Ovary (tissue), 7 donors: ENCODE measurements at regions not wholly inside any gene's neighbourhood (a gene's known extent, or its start where the extent isn't known, plus 50 kb on each side); places are given as distances from the start of the nearest gene placed in this dataset.

Experiments used
- DNase-seq, 5 donors: peaks; one replicate each; pipeline ENCODE4 v3.0.0-alpha.2; 2019 to 2020
- H3K27ac ChIP-seq, 2 donors: fragments of 200-600 bp; one replicate each; pipeline versions ENCODE4 v1.5.1 to v1.8.0; 2019 to 2022
- H3K27me3 ChIP-seq: fragments of 200-600 bp; one replicate; pipeline ENCODE4 v1.8.0; 2022
- H3K36me3 ChIP-seq: fragments of 200-600 bp; sonication (generic); one replicate; pipeline ENCODE4 v1.5.1; 2019
- H3K4me1 ChIP-seq: one replicate; pipeline ENCODE4 v1.8.1; 2013; ENCODE audit warnings: mild to moderate bottlenecking, moderate library complexity; ENCODE audit not compliant: insufficient read depth
- H3K4me3 ChIP-seq: fragments of 200-600 bp; sonication (generic); one replicate; pipeline ENCODE4 v1.5.1; 2017
- H3K9me3 ChIP-seq, 2 donors: fragments of 200-600 bp in 1 of 2; sonication (generic) in 1 of 2; one replicate each; pipeline versions ENCODE4 v1.5.1 to v1.8.1; 2013 to 2019; ENCODE audit warnings: mild to moderate bottlenecking in 1 of 2, moderate library complexity in 1 of 2
- EP300 ChIP-seq: sonication (generic); formaldehyde crosslinking; IDR thresholded peaks from one replicate; pipeline ENCODE4 v1.6.1; 2017; ENCODE audit warnings: antibody characterized with exemption
- POLR2A ChIP-seq: fragments of 450-650 bp; IDR thresholded peaks from one replicate; pipeline ENCODE4 v1.6.1; 2017; ENCODE audit warnings: antibody characterized with exemption, mild to moderate bottlenecking, moderate library complexity
- WGBS, 3 donors: extraction: QIAGEN DNeasy Blood & Tissue Kit in 1 of 3; methylation state at CpG; one replicate each; pipeline versions ENCODE4 v1.1.5 to v1.1.7; 2013 to 2017; 5-methylcytosine and 5-hydroxymethylcytosine counted together
- intact Hi-C, 4 donors: fragments of 100-400 bp; cut with DNase I; formaldehyde crosslinking; loops; one replicate each; pipeline versions ENCODE4 v1.11.0 to v1.15.1; 2022 to 2023
- TF ChIP-seq, protein P1 (sequence below), 3 donors: fragments of 450-650 bp in 2 of 3; fragments of 200-600 bp in 1 of 3; IDR thresholded peaks; one replicate each; pipeline versions ENCODE4 v1.5.1 to v1.8.0; 2016 to 2022; ENCODE audit warnings: antibody characterized with exemption in 3 of 3, mild to moderate bottlenecking in 1 of 3
- donor health status: DM: no; HTN: no; CAD: no; lungs with moderate emphysema.
- donor health status: DM: no; HTN: no; CAD: no.
- donor health status: Bipolar disorder and iron deficiency.
- donor health status: DM: no; HTN: no; CAD: no.
- donor health status: DM: yes; HTN: yes; CAD: no.

DNA sequence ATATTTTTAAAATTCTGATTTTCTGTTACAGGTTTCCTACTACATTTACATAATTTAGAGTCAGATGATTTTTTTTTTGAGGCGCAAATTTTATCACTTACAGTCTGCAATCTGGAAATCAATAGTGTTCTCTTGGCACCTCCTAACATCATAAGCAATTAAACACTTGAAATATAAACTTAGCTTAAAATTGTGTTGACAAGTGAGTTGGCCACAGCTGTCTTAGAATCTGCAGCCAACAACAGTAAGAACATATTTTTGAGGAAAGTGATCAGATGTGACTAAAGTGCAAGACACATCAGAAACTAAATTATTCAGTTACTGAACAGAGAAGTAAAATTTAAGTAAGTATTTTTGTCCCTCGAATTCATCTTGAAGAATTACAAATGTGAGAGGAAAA lies 726.7 kb upstream of the LRATD1 start:
- TF ChIP-seq EP300 (no peak), POLR2A (no peak)
- TF ChIP-seq, protein P1, sequence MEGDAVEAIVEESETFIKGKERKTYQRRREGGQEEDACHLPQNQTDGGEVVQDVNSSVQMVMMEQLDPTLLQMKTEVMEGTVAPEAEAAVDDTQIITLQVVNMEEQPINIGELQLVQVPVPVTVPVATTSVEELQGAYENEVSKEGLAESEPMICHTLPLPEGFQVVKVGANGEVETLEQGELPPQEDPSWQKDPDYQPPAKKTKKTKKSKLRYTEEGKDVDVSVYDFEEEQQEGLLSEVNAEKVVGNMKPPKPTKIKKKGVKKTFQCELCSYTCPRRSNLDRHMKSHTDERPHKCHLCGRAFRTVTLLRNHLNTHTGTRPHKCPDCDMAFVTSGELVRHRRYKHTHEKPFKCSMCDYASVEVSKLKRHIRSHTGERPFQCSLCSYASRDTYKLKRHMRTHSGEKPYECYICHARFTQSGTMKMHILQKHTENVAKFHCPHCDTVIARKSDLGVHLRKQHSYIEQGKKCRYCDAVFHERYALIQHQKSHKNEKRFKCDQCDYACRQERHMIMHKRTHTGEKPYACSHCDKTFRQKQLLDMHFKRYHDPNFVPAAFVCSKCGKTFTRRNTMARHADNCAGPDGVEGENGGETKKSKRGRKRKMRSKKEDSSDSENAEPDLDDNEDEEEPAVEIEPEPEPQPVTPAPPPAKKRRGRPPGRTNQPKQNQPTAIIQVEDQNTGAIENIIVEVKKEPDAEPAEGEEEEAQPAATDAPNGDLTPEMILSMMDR (IDR thresholded peaks at IDR 0.05), result no peak
- Histone ChIP-seq H3K27ac (no peak overlapping the region), H3K4me3 (no peak overlapping the region), H3K36me3 (no peaks in the 10 kb centered on the region), H3K27me3 (no peaks in the 10 kb centered on the region), H3K9me3 (no peaks in the 10 kb centered on the region), H3K4me1 (no peaks in the 10 kb centered on the region)
- intact Hi-C loops, result no loop called here
- whole genome bisulfite sequencing, 3 donors, result 70 to 85% (median 73%) methylated on average over 2 of the region's 2 CpGs
- no peak for DNase-seq

DNA sequence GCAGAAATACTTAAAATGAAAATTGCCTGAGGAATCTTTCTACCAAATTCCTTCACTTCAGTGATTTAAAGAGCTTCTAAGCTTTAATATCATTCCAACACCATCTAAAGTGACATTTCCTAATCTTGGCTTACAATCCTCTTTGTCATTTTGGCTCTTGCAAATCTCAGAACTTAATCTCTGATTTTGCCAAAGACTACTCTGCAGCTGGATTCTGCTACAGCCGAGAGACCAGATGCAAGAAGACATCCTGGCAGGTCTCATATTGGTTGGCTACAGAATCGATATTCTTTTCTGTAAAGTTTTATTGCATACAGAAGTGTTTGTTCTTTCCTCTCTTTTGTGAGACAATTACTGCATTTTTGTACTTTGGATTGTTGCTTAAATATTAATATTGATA lies 716.5 kb upstream of the LRATD1 start:
- Histone ChIP-seq H3K27ac (no peak overlapping the region), H3K9me3 (no peaks in the 10 kb centered on the region), H3K36me3 (no peaks in the 10 kb centered on the region), H3K4me1 (no peaks in the 10 kb centered on the region), H3K27me3 (no peaks in the 10 kb centered on the region), H3K4me3 (no peak overlapping the region)
- TF ChIP-seq, protein P1 (IDR thresholded peaks at IDR 0.05), result no peak
- no peak for TF ChIP-seq EP300
- no peak for TF ChIP-seq POLR2A
- intact Hi-C loops, result no loop called here
- DNase-seq, result no peak
- 80 to 84% (median 82%) methylated on average over 2 of the region's 2 CpGs for WGBS, 3 donors

DNA sequence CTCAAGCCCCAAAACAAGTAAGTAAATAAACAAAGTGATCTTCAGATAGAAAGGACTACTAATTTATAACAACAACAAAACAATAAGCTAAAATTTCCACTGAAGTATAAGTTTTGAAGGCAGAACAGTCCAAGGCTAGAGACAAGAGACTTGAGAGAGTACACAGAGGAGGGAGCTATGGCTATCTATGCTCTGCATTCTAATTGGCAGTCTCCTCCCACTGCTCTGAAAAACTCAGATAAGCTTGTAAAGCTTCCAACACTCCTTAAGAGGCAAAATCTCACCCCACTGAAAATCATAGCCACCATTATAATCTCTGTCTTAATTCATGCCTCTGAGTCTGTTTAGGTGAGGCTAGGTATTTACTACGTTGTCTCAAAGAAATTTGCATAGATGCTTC lies 714.6 kb upstream of the LRATD1 start:
- 60 to 74% (median 69%) methylated on average over 1 of the region's 1 CpG for WGBS, 3 donors
- TF ChIP-seq EP300, result no peak
- TF ChIP-seq, protein P1 (IDR thresholded peaks at IDR 0.05), result no peak
- TF ChIP-seq POLR2A, result no peak
- H3K4me3 ChIP-seq, result no peak overlapping the region
- H3K4me1 ChIP-seq, result no peaks in the 10 kb centered on the region
- no peaks in the 10 kb centered on the region for H3K36me3 ChIP-seq
- H3K9me3 ChIP-seq, result peaks cover 0 to 4% of the 10 kb centered on the region in 2 donors
- intact Hi-C loops, result no loop called here
- H3K27me3 ChIP-seq, result no peaks in the 10 kb centered on the region
- H3K27ac ChIP-seq, result no peak overlapping the region
- no peak for DNase-seq

DNA sequence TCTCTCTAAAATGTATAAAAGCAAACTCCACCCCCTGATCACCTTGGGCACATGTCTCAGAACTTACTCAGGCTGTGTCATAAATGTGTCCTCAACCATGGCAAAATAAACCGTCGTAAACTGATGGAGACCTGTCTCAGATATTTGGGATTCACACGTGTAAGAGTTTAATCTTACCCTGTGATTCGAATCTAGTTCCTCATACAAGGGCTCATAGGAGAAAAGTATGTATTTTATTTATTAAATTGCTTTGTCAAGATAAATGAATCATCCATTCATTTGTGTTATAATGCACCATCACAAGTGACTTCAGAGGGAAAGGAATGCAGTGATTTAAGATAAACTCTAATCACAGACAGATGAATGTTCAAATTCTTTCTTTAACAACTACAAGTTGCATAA lies 712.5 kb upstream of the LRATD1 start:
- WGBS, 3 donors, result 89 to 91% (median 90%) methylated on average over 4 of the region's 4 CpGs
- Histone ChIP-seq H3K4me3 (no peak overlapping the region), H3K27me3 (no peaks in the 10 kb centered on the region), H3K27ac (no peak overlapping the region), H3K9me3 (peaks cover 0 to 4% of the 10 kb centered on the region in 2 donors), H3K4me1 (no peaks in the 10 kb centered on the region), H3K36me3 (no peaks in the 10 kb centered on the region)
- no peak for TF ChIP-seq POLR2A
- TF ChIP-seq, protein P1 (IDR thresholded peaks at IDR 0.05), result no peak
- TF ChIP-seq EP300, result no peak
- intact Hi-C loops, result no loop called here
- DNase-seq, result no peak

DNA sequence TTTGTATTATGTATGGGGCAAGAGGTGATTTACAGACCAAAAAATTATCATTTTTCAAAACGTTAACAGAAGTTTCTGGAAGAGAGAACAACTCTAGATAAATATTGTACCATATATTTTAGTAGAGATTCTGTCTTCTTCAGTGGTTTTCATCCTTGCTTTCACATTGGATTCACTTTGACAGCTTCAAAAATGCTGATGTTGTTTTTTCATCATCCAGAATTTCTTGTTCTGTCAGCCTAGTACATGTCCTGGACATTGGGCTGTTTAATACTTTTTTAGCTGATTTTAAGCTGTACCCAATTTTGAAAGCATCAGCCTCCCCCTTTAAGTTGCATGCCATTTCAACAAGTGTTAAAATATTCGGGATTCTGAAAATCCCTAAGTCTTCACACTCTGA lies 711.3 kb upstream of the LRATD1 start:
- TF ChIP-seq EP300, result no peak
- TF ChIP-seq, protein P1 (IDR thresholded peaks at IDR 0.05), result no peak
- no peak for TF ChIP-seq POLR2A
- no peak for DNase-seq
- no peak overlapping the region for H3K27ac ChIP-seq
- no peaks in the 10 kb centered on the region for H3K27me3 ChIP-seq
- intact Hi-C loops, result no loop called here
- H3K9me3 ChIP-seq, result peaks cover 0 to 4% of the 10 kb centered on the region in 2 donors
- 51 to 69% (median 67%) methylated on average over 2 of the region's 2 CpGs for WGBS, 3 donors
- no peak overlapping the region for H3K4me3 ChIP-seq
- no peaks in the 10 kb centered on the region for H3K36me3 ChIP-seq
- H3K4me1 ChIP-seq, result no peaks in the 10 kb centered on the region
